ENCODE measurements at regions not wholly inside any gene's neighbourhood (a gene's known extent, or its start where the extent isn't known, plus 50 kb on each side); places are given as distances from the start of the nearest gene placed in this dataset.

DNA sequence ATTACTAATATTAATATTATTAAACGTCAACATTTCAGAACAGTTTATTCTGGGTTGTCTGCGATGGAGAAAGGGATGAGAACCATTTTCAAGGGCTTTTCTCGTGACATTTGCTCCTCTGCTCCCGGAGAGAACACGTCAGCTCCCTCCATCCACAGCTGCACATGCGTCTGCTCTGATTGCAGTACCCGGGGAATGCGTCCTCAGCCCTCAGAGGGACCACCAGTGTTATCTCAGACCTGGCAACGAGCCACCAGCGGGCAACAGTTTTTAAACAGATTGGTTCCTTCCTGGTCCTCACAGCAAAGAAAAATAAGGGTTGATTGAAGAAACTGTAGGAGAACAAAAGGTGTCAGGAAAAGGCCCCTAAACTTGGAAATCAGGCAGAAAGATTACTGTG is 202.2 kb upstream of the ADAMTS9 start:
- ChIA-PET POLR2A (no interaction called here), CTCF (no interaction called here)
- TF ChIP-seq ZNF501 (tag by site-specific recombination; IDR thresholded peaks at IDR 0.05) (no peak), ZFHX2 (tag by site-specific recombination; conservative IDR thresholded peaks at IDR 0.05) (no peak), ZFP41 (tag by site-specific recombination; IDR thresholded peaks at IDR 0.05; ENCODE audit: borderline replicate concordance) (no peak), ZNF623 (tag by site-specific recombination; IDR thresholded peaks at IDR 0.05) (no peak), ZNF664 (tag by site-specific recombination; IDR thresholded peaks at IDR 0.05) (no peak), ZNF146 (tag by site-specific recombination; IDR thresholded peaks at IDR 0.05) (no peak), ZNF549 (tag by site-specific recombination; IDR thresholded peaks at IDR 0.05) (no peak), ZNF658 (tag by site-specific recombination; IDR thresholded peaks at IDR 0.05) (no peak), SP7 (tag by site-specific recombination; IDR thresholded peaks at IDR 0.05) (no peak), ZNF202 (tag by site-specific recombination; IDR thresholded peaks at IDR 0.05; ENCODE audit: borderline replicate concordance) (no peak), ZNF561 (tag by site-specific recombination; IDR thresholded peaks at IDR 0.05; ENCODE audit: borderline replicate concordance) (no peak), ZNF670 (tag by site-specific recombination; IDR thresholded peaks at IDR 0.05; ENCODE audit: low read depth) (no peak)
- TF ChIP-seq, protein P1, sequence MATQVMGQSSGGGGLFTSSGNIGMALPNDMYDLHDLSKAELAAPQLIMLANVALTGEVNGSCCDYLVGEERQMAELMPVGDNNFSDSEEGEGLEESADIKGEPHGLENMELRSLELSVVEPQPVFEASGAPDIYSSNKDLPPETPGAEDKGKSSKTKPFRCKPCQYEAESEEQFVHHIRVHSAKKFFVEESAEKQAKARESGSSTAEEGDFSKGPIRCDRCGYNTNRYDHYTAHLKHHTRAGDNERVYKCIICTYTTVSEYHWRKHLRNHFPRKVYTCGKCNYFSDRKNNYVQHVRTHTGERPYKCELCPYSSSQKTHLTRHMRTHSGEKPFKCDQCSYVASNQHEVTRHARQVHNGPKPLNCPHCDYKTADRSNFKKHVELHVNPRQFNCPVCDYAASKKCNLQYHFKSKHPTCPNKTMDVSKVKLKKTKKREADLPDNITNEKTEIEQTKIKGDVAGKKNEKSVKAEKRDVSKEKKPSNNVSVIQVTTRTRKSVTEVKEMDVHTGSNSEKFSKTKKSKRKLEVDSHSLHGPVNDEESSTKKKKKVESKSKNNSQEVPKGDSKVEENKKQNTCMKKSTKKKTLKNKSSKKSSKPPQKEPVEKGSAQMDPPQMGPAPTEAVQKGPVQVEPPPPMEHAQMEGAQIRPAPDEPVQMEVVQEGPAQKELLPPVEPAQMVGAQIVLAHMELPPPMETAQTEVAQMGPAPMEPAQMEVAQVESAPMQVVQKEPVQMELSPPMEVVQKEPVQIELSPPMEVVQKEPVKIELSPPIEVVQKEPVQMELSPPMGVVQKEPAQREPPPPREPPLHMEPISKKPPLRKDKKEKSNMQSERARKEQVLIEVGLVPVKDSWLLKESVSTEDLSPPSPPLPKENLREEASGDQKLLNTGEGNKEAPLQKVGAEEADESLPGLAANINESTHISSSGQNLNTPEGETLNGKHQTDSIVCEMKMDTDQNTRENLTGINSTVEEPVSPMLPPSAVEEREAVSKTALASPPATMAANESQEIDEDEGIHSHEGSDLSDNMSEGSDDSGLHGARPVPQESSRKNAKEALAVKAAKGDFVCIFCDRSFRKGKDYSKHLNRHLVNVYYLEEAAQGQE (tag by site-specific recombination; IDR thresholded peaks at IDR 0.05) = no peak
- TF ChIP-seq, protein P2, sequence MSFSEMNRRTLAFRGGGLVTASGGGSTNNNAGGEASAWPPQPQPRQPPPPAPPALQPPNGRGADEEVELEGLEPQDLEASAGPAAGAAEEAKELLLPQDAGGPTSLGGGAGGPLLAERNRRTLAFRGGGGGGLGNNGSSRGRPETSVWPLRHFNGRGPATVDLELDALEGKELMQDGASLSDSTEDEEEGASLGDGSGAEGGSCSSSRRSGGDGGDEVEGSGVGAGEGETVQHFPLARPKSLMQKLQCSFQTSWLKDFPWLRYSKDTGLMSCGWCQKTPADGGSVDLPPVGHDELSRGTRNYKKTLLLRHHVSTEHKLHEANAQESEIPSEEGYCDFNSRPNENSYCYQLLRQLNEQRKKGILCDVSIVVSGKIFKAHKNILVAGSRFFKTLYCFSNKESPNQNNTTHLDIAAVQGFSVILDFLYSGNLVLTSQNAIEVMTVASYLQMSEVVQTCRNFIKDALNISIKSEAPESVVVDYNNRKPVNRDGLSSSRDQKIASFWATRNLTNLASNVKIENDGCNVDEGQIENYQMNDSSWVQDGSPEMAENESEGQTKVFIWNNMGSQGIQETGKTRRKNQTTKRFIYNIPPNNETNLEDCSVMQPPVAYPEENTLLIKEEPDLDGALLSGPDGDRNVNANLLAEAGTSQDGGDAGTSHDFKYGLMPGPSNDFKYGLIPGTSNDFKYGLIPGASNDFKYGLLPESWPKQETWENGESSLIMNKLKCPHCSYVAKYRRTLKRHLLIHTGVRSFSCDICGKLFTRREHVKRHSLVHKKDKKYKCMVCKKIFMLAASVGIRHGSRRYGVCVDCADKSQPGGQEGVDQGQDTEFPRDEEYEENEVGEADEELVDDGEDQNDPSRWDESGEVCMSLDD (tag by site-specific recombination; IDR thresholded peaks at IDR 0.05) = no peak
- TF ChIP-seq, protein P3, sequence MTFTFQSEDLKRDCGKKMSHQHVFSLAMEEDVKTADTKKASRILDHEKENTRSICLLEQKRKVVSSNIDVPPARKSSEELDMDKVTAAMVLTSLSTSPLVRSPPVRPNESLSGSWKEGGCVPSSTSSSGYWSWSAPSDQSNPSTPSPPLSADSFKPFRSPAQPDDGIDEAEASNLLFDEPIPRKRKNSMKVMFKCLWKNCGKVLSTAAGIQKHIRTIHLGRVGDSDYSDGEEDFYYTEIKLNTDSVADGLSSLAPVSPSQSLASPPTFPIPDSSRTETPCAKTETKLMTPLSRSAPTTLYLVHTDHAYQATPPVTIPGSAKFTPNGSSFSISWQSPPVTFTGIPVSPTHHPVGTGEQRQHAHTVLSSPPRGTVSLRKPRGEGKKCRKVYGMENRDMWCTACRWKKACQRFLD (tag by site-specific recombination; IDR thresholded peaks at IDR 0.05) = no peak
- no peaks in the 10 kb centered on the region for H3K4me1 ChIP-seq (ENCODE audit: control insufficient read depth, insufficient read depth, low read length)
- H3K27ac ChIP-seq (ENCODE audit: extremely low read depth, low read depth, low read length) = no peak overlapping the region
- H3K9me3 ChIP-seq (ENCODE audit: control insufficient read depth, insufficient read depth, low read depth, low read length) = no peaks in the 10 kb centered on the region
- H3K4me3 ChIP-seq (ENCODE audit: low read depth, low read length) = no peak overlapping the region
- no peaks in the 10 kb centered on the region for H3K36me3 ChIP-seq (ENCODE audit: control insufficient read depth in 2 of 2, insufficient read depth in 1 of 2, low read length in 2 of 2)

- H3K9me3 ChIP-seq (ENCODE audit: control insufficient read depth, insufficient read depth, low read depth, low read length) = no peaks in the 10 kb centered on the region
- CTCF ChIA-PET = interaction anchor here (0.6 to 0.8 kb wide), 2 partner anchors 38 to 80 kb away, joined by 3 to 4 read pairs; no protein-coding TSS in a partner anchor
- H3K4me1 ChIP-seq (ENCODE audit: control insufficient read depth, insufficient read depth, low read length) = no peaks in the 10 kb centered on the region
- H3K4me3 ChIP-seq (ENCODE audit: low read depth, low read length) = no peak overlapping the region
- no peak overlapping the region for H3K27ac ChIP-seq (ENCODE audit: extremely low read depth, low read depth, low read length)
- POLR2A ChIA-PET = no interaction called here
- no peaks in the 10 kb centered on the region for H3K36me3 ChIP-seq (ENCODE audit: control insufficient read depth in 2 of 2, insufficient read depth in 1 of 2, low read length in 2 of 2)
- TF ChIP-seq OSR2 (tag by site-specific recombination; IDR thresholded peaks at IDR 0.05) (no peak), ZNF529 (tag by site-specific recombination; IDR thresholded peaks at IDR 0.05; ENCODE audit: insufficient replicate concordance) (no peak), ZXDB (tag by site-specific recombination; IDR thresholded peaks at IDR 0.05) (no peak), WT1 (tag by site-specific recombination; IDR thresholded peaks at IDR 0.05) (no peak), ZNF221 (tag by site-specific recombination; IDR thresholded peaks at IDR 0.05; ENCODE audit: borderline replicate concordance) (no peak), ZNF133 (tag by site-specific recombination; IDR thresholded peaks at IDR 0.05) (no peak), GFI1B (tag by site-specific recombination; IDR thresholded peaks at IDR 0.05) (no peak), ZNF561 (tag by site-specific recombination; IDR thresholded peaks at IDR 0.05; ENCODE audit: borderline replicate concordance) (no peak)
- TF ChIP-seq, protein P4, sequence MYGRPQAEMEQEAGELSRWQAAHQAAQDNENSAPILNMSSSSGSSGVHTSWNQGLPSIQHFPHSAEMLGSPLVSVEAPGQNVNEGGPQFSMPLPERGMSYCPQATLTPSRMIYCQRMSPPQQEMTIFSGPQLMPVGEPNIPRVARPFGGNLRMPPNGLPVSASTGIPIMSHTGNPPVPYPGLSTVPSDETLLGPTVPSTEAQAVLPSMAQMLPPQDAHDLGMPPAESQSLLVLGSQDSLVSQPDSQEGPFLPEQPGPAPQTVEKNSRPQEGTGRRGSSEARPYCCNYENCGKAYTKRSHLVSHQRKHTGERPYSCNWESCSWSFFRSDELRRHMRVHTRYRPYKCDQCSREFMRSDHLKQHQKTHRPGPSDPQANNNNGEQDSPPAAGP (tag by site-specific recombination; IDR thresholded peaks at IDR 0.05) = no peak
- TF ChIP-seq, protein P5, sequence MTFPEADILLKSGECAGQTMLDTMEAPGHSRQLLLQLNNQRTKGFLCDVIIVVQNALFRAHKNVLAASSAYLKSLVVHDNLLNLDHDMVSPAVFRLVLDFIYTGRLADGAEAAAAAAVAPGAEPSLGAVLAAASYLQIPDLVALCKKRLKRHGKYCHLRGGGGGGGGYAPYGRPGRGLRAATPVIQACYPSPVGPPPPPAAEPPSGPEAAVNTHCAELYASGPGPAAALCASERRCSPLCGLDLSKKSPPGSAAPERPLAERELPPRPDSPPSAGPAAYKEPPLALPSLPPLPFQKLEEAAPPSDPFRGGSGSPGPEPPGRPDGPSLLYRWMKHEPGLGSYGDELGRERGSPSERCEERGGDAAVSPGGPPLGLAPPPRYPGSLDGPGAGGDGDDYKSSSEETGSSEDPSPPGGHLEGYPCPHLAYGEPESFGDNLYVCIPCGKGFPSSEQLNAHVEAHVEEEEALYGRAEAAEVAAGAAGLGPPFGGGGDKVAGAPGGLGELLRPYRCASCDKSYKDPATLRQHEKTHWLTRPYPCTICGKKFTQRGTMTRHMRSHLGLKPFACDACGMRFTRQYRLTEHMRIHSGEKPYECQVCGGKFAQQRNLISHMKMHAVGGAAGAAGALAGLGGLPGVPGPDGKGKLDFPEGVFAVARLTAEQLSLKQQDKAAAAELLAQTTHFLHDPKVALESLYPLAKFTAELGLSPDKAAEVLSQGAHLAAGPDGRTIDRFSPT (tag by site-specific recombination; IDR thresholded peaks at IDR 0.05) = no peak
Measured at GRCh38 chr3:64888840-64889392, 201.1 kb upstream of the ADAMTS9 start.

Measured in HEK293 (cell line).